HepG2 (cell line): ENCODE measurements at regions not wholly inside any gene's neighbourhood (a gene's known extent, or its start where the extent isn't known, plus 50 kb on each side); places are given as distances from the start of the nearest gene placed in this dataset.

ENCODE experiments used
- ATAC-seq: fragments of 200-7000 bp; cut with Tn5 transposase; 3 replicates; pipeline ENCODE4 v1.9.1; 2020; ENCODE audit warnings: mild to moderate bottlenecking, moderate library complexity
- BruUV-seq: library from RNA; stranded (reverse); fragments of 400-500 nt; replicated peaks from 2 replicates; lab custom pipeline; 2021; lab: Mats Ljungman, UMichigan
- CTCF ChIA-PET: fragments of 300-600 bp; formaldehyde crosslinking; extraction: SDS; loops from one replicate; lab custom pipeline; 2021; ENCODE audit warnings: low total read pairs, inconsistent platforms, low intra/inter-chr PET ratio; lab: Yijun Ruan, JAX
- POLR2A ChIA-PET: fragments of 350-600 bp; sonication (Branson Sonifier 250); formaldehyde crosslinking; loops from one replicate; lab custom pipeline; 2020; ENCODE audit warnings: antibody characterized with exemption, inconsistent platforms; lab: Yijun Ruan, JAX
- DNase-seq: peaks from one replicate; pipeline ENCODE4 v3.0.0-alpha.2; 2015; ENCODE audit warnings: low spot score
- FAIRE-seq: peaks from 3 replicates; lab custom pipeline; 2011; peaks lifted over from hg19 to GRCh38; lab: Jason Lieb, UNC
- H2AFZ ChIP-seq: one replicate; pipeline ENCODE4 v1.6.1; 2011; ENCODE audit warnings: low read length, inconsistent platforms
- H3K27ac ChIP-seq: fragments of 300-600 bp; 3 replicates; pipeline ENCODE4 v1.8.0; 2011; ENCODE audit warnings: mixed run types, mild to moderate bottlenecking, mixed read lengths, low read length, inconsistent platforms; ENCODE audit not compliant: insufficient read depth; ENCODE audit errors: extremely low read length
- H3K27me3 ChIP-seq, 2 experiments: fragments of 200-600 bp in 1 of 2; 2 replicates in 1 of 2; 3 replicates in 1 of 2; pipeline versions ENCODE4 v1.6.0 to v1.8.0; 2011; ENCODE audit warnings: low read length in 2 of 2, mild to moderate bottlenecking in 2 of 2, moderate library complexity in 2 of 2, inconsistent platforms in 1 of 2; ENCODE audit not compliant: insufficient read depth in 2 of 2, control insufficient read depth in 1 of 2
- H3K36me3 ChIP-seq, 2 experiments: fragments of 200-600 bp in 1 of 2; replicated peaks in 1 of 2; 2 replicates in 1 of 2; 3 replicates in 1 of 2; pipeline versions ENCODE4 v1.5.1 to v1.8.0; 2011; ENCODE audit warnings: low read length in 2 of 2, inconsistent platforms in 1 of 2; ENCODE audit not compliant: insufficient read depth in 2 of 2, control insufficient read depth in 1 of 2
- H3K4me1 ChIP-seq: 2 replicates; pipeline ENCODE4 v1.5.1; 2012; ENCODE audit warnings: low read length, inconsistent platforms; ENCODE audit not compliant: insufficient read depth
- H3K4me2 ChIP-seq: 2 replicates; pipeline ENCODE4 v1.6.0; 2011; ENCODE audit warnings: low read depth, low read length, inconsistent platforms
- H3K4me3 ChIP-seq, 3 experiments: fragments of 200-600 bp in 1 of 3; sonication (generic), shearing (Covaris generic) in 1 of 3; replicated peaks in 1 of 3; 2 replicates each; pipeline ENCODE4 v1.5.1; 2011 to 2016; ENCODE audit warnings: low read length in 3 of 3, inconsistent platforms in 2 of 3, low read depth in 2 of 3, mild to moderate bottlenecking in 2 of 3, control low read depth in 1 of 3, mixed read lengths in 1 of 3; ENCODE audit not compliant: insufficient read depth in 1 of 3
- H3K79me2 ChIP-seq: one replicate; pipeline ENCODE4 v1.6.1; 2011; ENCODE audit warnings: low read length, inconsistent platforms; ENCODE audit not compliant: insufficient read depth
- H3K9ac ChIP-seq: 2 replicates; pipeline ENCODE4 v1.6.0; 2011; ENCODE audit warnings: mild to moderate bottlenecking, low read depth, low read length, inconsistent platforms; ENCODE audit not compliant: insufficient read depth
- H3K9me3 ChIP-seq: 2 replicates; pipeline ENCODE4 v1.5.1; 2012; ENCODE audit warnings: mild to moderate bottlenecking, low read length
- H4K20me1 ChIP-seq: 2 replicates; pipeline ENCODE4 v1.6.0; 2011; ENCODE audit warnings: inconsistent platforms, mild to moderate bottlenecking, low read length, moderate library complexity; ENCODE audit not compliant: insufficient read depth
- CREM ChIP-seq, 2 experiments: sonication (generic) in 1 of 2; formaldehyde crosslinking in 1 of 2; IDR thresholded peaks; 2 replicates each; pipeline versions ENCODE4 v1.4.0 to v1.6.1; 2016 to 2020; ENCODE audit warnings: antibody characterized with exemption in 1 of 2, mild to moderate bottlenecking in 1 of 2, missing genetic modification reagents in 1 of 2
- FOSL2 ChIP-seq: sonication (generic); formaldehyde crosslinking; IDR thresholded peaks from 2 replicates; pipeline ENCODE4 v1.4.0; 2020; ENCODE audit warnings: missing genetic modification reagents
- KLF13 ChIP-seq: sonication (generic); formaldehyde crosslinking; IDR thresholded peaks from 2 replicates; pipeline ENCODE4 v1.4.0; 2020; ENCODE audit warnings: mild to moderate bottlenecking, missing genetic modification reagents
- STAT5B ChIP-seq: sonication (generic); formaldehyde crosslinking; IDR thresholded peaks from 2 replicates; pipeline ENCODE4 v1.4.0; 2020; ENCODE audit warnings: missing genetic modification reagents
- ZFP37 ChIP-seq: sonication (generic); formaldehyde crosslinking; IDR thresholded peaks from 2 replicates; pipeline ENCODE4 v1.4.0; 2020; ENCODE audit warnings: missing genetic modification reagents, borderline replicate concordance
- ZFY ChIP-seq: sonication (generic); formaldehyde crosslinking; IDR thresholded peaks from 2 replicates; pipeline ENCODE4 v1.4.0; 2020; ENCODE audit warnings: missing genetic modification reagents
- ZNF230 ChIP-seq: sonication (generic); formaldehyde crosslinking; IDR thresholded peaks from 2 replicates; pipeline ENCODE4 v1.4.0; 2020; ENCODE audit warnings: mild to moderate bottlenecking, missing genetic modification reagents
- ZNF24 ChIP-seq: fragments of 450-650 bp; IDR thresholded peaks from 2 replicates; pipeline ENCODE4 v1.6.1; 2017; ENCODE audit warnings: antibody characterized with exemption, mild to moderate bottlenecking
- ZNF256 ChIP-seq: sonication (generic); formaldehyde crosslinking; conservative IDR thresholded peaks from 2 replicates; pipeline ENCODE4 v1.4.0; 2020; ENCODE audit warnings: missing genetic modification reagents
- ZNF841 ChIP-seq: sonication (generic); formaldehyde crosslinking; IDR thresholded peaks from 2 replicates; pipeline ENCODE4 v1.8.1; 2023; ENCODE audit warnings: missing genetic modification reagents, borderline replicate concordance
- ZSCAN31 ChIP-seq: sonication (generic); formaldehyde crosslinking; IDR thresholded peaks from 2 replicates; pipeline ENCODE4 v1.5.0; 2020; ENCODE audit warnings: low read depth, mild to moderate bottlenecking, missing genetic modification reagents
- WGBS: methylation state at CpG from one replicate; pipeline ENCODE4 v1.1.6; 2017; ENCODE audit warnings: low lambda C conversion rate; 5-methylcytosine and 5-hydroxymethylcytosine counted together
- in situ Hi-C: cut with HindIII; loops from 2 replicates; pipeline ENCODE4 v1.10.0; 2017; ENCODE audit warnings: low pct_unique_long_range_greater_than_20kb; ENCODE audit not compliant: extremely low pct_ligation_motif_present
- intact Hi-C: fragments of 100-400 bp; cut with micrococcal nuclease; formaldehyde crosslinking; loops from one replicate; pipeline ENCODE4 v1.10.0; 2022; ENCODE audit not compliant: unreplicated experiment
- TF ChIP-seq, protein P1 (sequence below): fragments of 450-650 bp; IDR thresholded peaks from 2 replicates; pipeline ENCODE4 v1.6.1; 2017; ENCODE audit warnings: mild to moderate bottlenecking
- TF ChIP-seq, protein P2 (sequence below): sonication (generic); formaldehyde crosslinking; IDR thresholded peaks from 2 replicates; pipeline ENCODE4 v1.8.0; 2022; ENCODE audit warnings: low read depth, missing genetic modification reagents
- TF ChIP-seq, protein P3 (sequence below): sonication (generic); formaldehyde crosslinking; IDR thresholded peaks from 2 replicates; pipeline ENCODE4 v1.8.1; 2023; ENCODE audit warnings: mild to moderate bottlenecking, missing genetic modification reagents
- TF ChIP-seq, protein P4 (sequence below): sonication (generic); formaldehyde crosslinking; IDR thresholded peaks from 2 replicates; pipeline ENCODE4 v1.8.0; 2022; ENCODE audit warnings: mild to moderate bottlenecking, missing genetic modification reagents, moderate library complexity

DNA sequence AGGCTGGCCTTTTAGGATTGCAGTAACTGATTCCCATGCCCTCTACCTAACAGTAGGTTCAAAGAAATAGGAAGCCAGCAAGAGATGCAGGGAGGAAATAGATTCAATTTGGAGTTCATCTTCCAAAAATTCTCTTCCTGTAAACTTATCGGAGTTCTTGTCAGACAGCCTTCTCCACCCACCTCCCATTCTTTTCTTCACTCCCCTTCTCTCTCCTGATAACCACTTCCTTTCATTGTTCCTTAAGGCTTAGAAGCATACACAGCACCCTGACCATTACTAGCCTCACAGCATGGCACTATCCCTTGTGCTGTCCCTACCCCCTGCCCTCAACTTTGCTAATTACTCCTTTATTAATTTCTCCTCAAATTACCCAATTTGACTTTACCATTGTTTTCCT, 130.4 kb upstream of the ADAMTS9 start:
- no peaks in the 10 kb centered on the region for H3K36me3 ChIP-seq
- BruUV-seq, result no TSS peak
- DNase-seq (no peak), FAIRE-seq (no peak), ATAC-seq (no peak)
- no peaks in the 10 kb centered on the region for H3K9me3 ChIP-seq
- H3K9ac ChIP-seq, result no peak overlapping the region
- WGBS, result 86% methylated on average over 1 of the region's 1 CpG
- H2AFZ ChIP-seq, result no peak overlapping the region
- no peak overlapping the region for H3K27ac ChIP-seq
- no peaks in the 10 kb centered on the region for H3K27me3 ChIP-seq
- H3K4me2 ChIP-seq, result no peak overlapping the region
- H4K20me1 ChIP-seq, result no peaks in the 10 kb centered on the region
- no peaks in the 10 kb centered on the region for H3K4me1 ChIP-seq
- in situ Hi-C loops (no loop called here), intact Hi-C loops (no loop called here)
- ChIA-PET CTCF (no interaction called here), POLR2A (no interaction called here)
- H3K79me2 ChIP-seq, result no peaks in the 10 kb centered on the region
- no peak for TF ChIP-seq ZFP37 (CRISPR knock-in tag)
- TF ChIP-seq ZNF24, result no peak
- TF ChIP-seq, protein P1, sequence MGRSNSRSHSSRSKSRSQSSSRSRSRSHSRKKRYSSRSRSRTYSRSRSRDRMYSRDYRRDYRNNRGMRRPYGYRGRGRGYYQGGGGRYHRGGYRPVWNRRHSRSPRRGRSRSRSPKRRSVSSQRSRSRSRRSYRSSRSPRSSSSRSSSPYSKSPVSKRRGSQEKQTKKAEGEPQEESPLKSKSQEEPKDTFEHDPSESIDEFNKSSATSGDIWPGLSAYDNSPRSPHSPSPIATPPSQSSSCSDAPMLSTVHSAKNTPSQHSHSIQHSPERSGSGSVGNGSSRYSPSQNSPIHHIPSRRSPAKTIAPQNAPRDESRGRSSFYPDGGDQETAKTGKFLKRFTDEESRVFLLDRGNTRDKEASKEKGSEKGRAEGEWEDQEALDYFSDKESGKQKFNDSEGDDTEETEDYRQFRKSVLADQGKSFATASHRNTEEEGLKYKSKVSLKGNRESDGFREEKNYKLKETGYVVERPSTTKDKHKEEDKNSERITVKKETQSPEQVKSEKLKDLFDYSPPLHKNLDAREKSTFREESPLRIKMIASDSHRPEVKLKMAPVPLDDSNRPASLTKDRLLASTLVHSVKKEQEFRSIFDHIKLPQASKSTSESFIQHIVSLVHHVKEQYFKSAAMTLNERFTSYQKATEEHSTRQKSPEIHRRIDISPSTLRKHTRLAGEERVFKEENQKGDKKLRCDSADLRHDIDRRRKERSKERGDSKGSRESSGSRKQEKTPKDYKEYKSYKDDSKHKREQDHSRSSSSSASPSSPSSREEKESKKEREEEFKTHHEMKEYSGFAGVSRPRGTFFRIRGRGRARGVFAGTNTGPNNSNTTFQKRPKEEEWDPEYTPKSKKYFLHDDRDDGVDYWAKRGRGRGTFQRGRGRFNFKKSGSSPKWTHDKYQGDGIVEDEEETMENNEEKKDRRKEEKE, result no peak
- TF ChIP-seq KLF13, result no peak
- TF ChIP-seq STAT5B, result no peak
- TF ChIP-seq, protein P2, sequence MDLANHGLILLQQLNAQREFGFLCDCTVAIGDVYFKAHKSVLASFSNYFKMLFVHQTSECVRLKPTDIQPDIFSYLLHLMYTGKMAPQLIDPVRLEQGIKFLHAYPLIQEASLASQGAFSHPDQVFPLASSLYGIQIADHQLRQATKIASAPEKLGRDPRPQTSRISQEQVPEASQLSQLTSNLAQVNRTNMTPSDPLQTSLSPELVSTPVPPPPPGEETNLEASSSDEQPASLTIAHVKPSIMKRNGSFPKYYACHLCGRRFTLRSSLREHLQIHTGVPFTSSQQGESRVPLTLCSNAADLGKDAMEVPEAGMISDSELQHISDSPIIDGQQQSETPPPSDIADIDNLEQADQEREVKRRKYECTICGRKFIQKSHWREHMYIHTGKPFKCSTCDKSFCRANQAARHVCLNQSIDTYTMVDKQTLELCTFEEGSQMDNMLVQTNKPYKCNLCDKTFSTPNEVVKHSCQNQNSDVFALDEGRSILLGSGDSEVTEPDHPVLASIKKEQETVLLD (CRISPR knock-in tag), result no peak
- TF ChIP-seq CREM (IDR thresholded peaks at IDR 0.05), result no peak
- TF ChIP-seq CREM (CRISPR knock-in tag; IDR thresholded peaks at IDR 0.05), result no peak
- TF ChIP-seq ZFY (CRISPR knock-in tag), result no peak
- TF ChIP-seq ZNF841 (CRISPR knock-in tag), result no peak
- TF ChIP-seq, protein P3, sequence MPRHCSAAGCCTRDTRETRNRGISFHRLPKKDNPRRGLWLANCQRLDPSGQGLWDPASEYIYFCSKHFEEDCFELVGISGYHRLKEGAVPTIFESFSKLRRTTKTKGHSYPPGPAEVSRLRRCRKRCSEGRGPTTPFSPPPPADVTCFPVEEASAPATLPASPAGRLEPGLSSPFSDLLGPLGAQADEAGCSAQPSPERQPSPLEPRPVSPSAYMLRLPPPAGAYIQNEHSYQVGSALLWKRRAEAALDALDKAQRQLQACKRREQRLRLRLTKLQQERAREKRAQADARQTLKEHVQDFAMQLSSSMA (CRISPR knock-in tag), result no peak
- TF ChIP-seq, protein P4, sequence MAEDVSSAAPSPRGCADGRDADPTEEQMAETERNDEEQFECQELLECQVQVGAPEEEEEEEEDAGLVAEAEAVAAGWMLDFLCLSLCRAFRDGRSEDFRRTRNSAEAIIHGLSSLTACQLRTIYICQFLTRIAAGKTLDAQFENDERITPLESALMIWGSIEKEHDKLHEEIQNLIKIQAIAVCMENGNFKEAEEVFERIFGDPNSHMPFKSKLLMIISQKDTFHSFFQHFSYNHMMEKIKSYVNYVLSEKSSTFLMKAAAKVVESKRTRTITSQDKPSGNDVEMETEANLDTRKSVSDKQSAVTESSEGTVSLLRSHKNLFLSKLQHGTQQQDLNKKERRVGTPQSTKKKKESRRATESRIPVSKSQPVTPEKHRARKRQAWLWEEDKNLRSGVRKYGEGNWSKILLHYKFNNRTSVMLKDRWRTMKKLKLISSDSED, result no peak
- no peak for TF ChIP-seq ZNF256 (CRISPR knock-in tag)
- TF ChIP-seq FOSL2 (CRISPR knock-in tag), result no peak
- TF ChIP-seq ZNF230 (CRISPR knock-in tag), result no peak
- no peak for TF ChIP-seq ZSCAN31 (CRISPR knock-in tag)
- H3K4me3 ChIP-seq, result no peak overlapping the region
